22Rv1 (cell line): ENCODE measurements at regions not wholly inside any gene's neighbourhood (a gene's known extent, or its start where the extent isn't known, plus 50 kb on each side); places are given as distances from the start of the nearest gene placed in this dataset.

Experiments
- CTCF ChIP-seq: fragments of 450-650 bp; IDR thresholded peaks from 2 replicates; pipeline ENCODE4 v1.5.1; 2017; ENCODE audit warnings: mild to moderate bottlenecking
- ZFX ChIP-seq: fragments of 450-650 bp; IDR thresholded peaks from 2 replicates; pipeline ENCODE4 v1.6.1; 2017; ENCODE audit warnings: antibody characterized with exemption, borderline replicate concordance

GRCh38 chr5:158010831-158011230 is 151.9 kb upstream of the CLINT1 start:
- TF ChIP-seq CTCF (no peak), ZFX (no peak)
